HepG2 (cell line): ENCODE measurements at regions not wholly inside any gene's neighbourhood (a gene's known extent, or its start where the extent isn't known, plus 50 kb on each side); places are given as distances from the start of the nearest gene placed in this dataset.

Source experiments
- ATAC-seq: fragments of 200-7000 bp; cut with Tn5 transposase; 3 replicates; pipeline ENCODE4 v1.9.1; 2020; ENCODE audit warnings: mild to moderate bottlenecking, moderate library complexity
- BruUV-seq: library from RNA; stranded (reverse); fragments of 400-500 nt; replicated peaks from 2 replicates; lab custom pipeline; 2021; lab: Mats Ljungman, UMichigan
- CTCF ChIA-PET: fragments of 300-600 bp; formaldehyde crosslinking; extraction: SDS; loops from one replicate; lab custom pipeline; 2021; ENCODE audit warnings: low total read pairs, inconsistent platforms, low intra/inter-chr PET ratio; lab: Yijun Ruan, JAX
- POLR2A ChIA-PET: fragments of 350-600 bp; sonication (Branson Sonifier 250); formaldehyde crosslinking; loops from one replicate; lab custom pipeline; 2020; ENCODE audit warnings: antibody characterized with exemption, inconsistent platforms; lab: Yijun Ruan, JAX
- DNase-seq: peaks from one replicate; pipeline ENCODE4 v3.0.0-alpha.2; 2015; ENCODE audit warnings: low spot score
- FAIRE-seq: peaks from 3 replicates; lab custom pipeline; 2011; peaks lifted over from hg19 to GRCh38; lab: Jason Lieb, UNC
- H2AFZ ChIP-seq: one replicate; pipeline ENCODE4 v1.6.1; 2011; ENCODE audit warnings: low read length, inconsistent platforms
- H3K27ac ChIP-seq: fragments of 300-600 bp; 3 replicates; pipeline ENCODE4 v1.8.0; 2011; ENCODE audit warnings: mixed run types, mild to moderate bottlenecking, mixed read lengths, low read length, inconsistent platforms; ENCODE audit not compliant: insufficient read depth; ENCODE audit errors: extremely low read length
- H3K27me3 ChIP-seq, 2 experiments: fragments of 200-600 bp in 1 of 2; 2 replicates in 1 of 2; 3 replicates in 1 of 2; pipeline versions ENCODE4 v1.6.0 to v1.8.0; 2011; ENCODE audit warnings: low read length in 2 of 2, mild to moderate bottlenecking in 2 of 2, moderate library complexity in 2 of 2, inconsistent platforms in 1 of 2; ENCODE audit not compliant: insufficient read depth in 2 of 2, control insufficient read depth in 1 of 2
- H3K36me3 ChIP-seq, 2 experiments: fragments of 200-600 bp in 1 of 2; replicated peaks in 1 of 2; 2 replicates in 1 of 2; 3 replicates in 1 of 2; pipeline versions ENCODE4 v1.5.1 to v1.8.0; 2011; ENCODE audit warnings: low read length in 2 of 2, inconsistent platforms in 1 of 2; ENCODE audit not compliant: insufficient read depth in 2 of 2, control insufficient read depth in 1 of 2
- H3K4me1 ChIP-seq: 2 replicates; pipeline ENCODE4 v1.5.1; 2012; ENCODE audit warnings: low read length, inconsistent platforms; ENCODE audit not compliant: insufficient read depth
- H3K4me2 ChIP-seq: 2 replicates; pipeline ENCODE4 v1.6.0; 2011; ENCODE audit warnings: low read depth, low read length, inconsistent platforms
- H3K4me3 ChIP-seq, 3 experiments: fragments of 200-600 bp in 1 of 3; sonication (generic), shearing (Covaris generic) in 1 of 3; replicated peaks in 1 of 3; 2 replicates each; pipeline ENCODE4 v1.5.1; 2011 to 2016; ENCODE audit warnings: low read length in 3 of 3, inconsistent platforms in 2 of 3, low read depth in 2 of 3, mild to moderate bottlenecking in 2 of 3, control low read depth in 1 of 3, mixed read lengths in 1 of 3; ENCODE audit not compliant: insufficient read depth in 1 of 3
- H3K79me2 ChIP-seq: one replicate; pipeline ENCODE4 v1.6.1; 2011; ENCODE audit warnings: low read length, inconsistent platforms; ENCODE audit not compliant: insufficient read depth
- H3K9ac ChIP-seq: 2 replicates; pipeline ENCODE4 v1.6.0; 2011; ENCODE audit warnings: mild to moderate bottlenecking, low read depth, low read length, inconsistent platforms; ENCODE audit not compliant: insufficient read depth
- H3K9me3 ChIP-seq: 2 replicates; pipeline ENCODE4 v1.5.1; 2012; ENCODE audit warnings: mild to moderate bottlenecking, low read length
- H4K20me1 ChIP-seq: 2 replicates; pipeline ENCODE4 v1.6.0; 2011; ENCODE audit warnings: inconsistent platforms, mild to moderate bottlenecking, low read length, moderate library complexity; ENCODE audit not compliant: insufficient read depth
- ASH2L ChIP-seq: fragments of 300-600, 200-600 bp; sonication (generic); IDR thresholded peaks from 2 replicates; pipeline ENCODE4 v1.7.0; 2017; ENCODE audit warnings: low read depth, mild to moderate bottlenecking, moderate library complexity, mixed read lengths, low read length; ENCODE audit not compliant: insufficient read length
- EEA1 ChIP-seq: sonication (generic); formaldehyde crosslinking; IDR thresholded peaks from 2 replicates; pipeline ENCODE4 v1.5.1; 2020; ENCODE audit warnings: mild to moderate bottlenecking, missing genetic modification reagents, borderline replicate concordance
- FOXK2 ChIP-seq: fragments of 450-650 bp; IDR thresholded peaks from 2 replicates; pipeline ENCODE4 v1.6.1; 2016
- HCFC1 ChIP-seq: fragments of 150-350 bp; IDR thresholded peaks from 2 replicates; pipeline ENCODE4 v1.6.1; 2014; ENCODE audit warnings: low read depth, low read length
- NFAT5 ChIP-seq: sonication (generic); formaldehyde crosslinking; IDR thresholded peaks from 2 replicates; pipeline ENCODE4 v1.4.0; 2020; ENCODE audit warnings: missing genetic modification reagents
- PLRG1 ChIP-seq: fragments of 450-650 bp; conservative IDR thresholded peaks from 2 replicates; pipeline ENCODE4 v1.6.1; 2016
- RXRA ChIP-seq: sonication (generic); formaldehyde crosslinking; IDR thresholded peaks from 2 replicates; pipeline ENCODE4 v1.5.1; 2020; ENCODE audit warnings: missing genetic modification reagents
- SETDB1 ChIP-seq: sonication (generic); formaldehyde crosslinking; IDR thresholded peaks from 2 replicates; pipeline ENCODE4 v1.5.1; 2020; ENCODE audit warnings: missing genetic modification reagents, mild to moderate bottlenecking, borderline replicate concordance
- SMC3 ChIP-seq: IDR thresholded peaks from 2 replicates; pipeline ENCODE4 v1.6.1; 2011; ENCODE audit warnings: low read length, improper control_type of control experiment
- TGIF2 ChIP-seq: IDR thresholded peaks from 2 replicates; pipeline ENCODE4 v1.6.1; 2016; ENCODE audit warnings: control low read depth, missing compliant biosample characterization
- UBTF ChIP-seq: sonication (generic); formaldehyde crosslinking; IDR thresholded peaks from 2 replicates; pipeline ENCODE4 v1.4.0; 2020; ENCODE audit warnings: mild to moderate bottlenecking, missing genetic modification reagents
- ZBTB37 ChIP-seq: sonication (generic); formaldehyde crosslinking; IDR thresholded peaks from 2 replicates; pipeline ENCODE4 v1.4.0; 2020; ENCODE audit warnings: mild to moderate bottlenecking, missing genetic modification reagents
- ZFP41 ChIP-seq: sonication (generic); formaldehyde crosslinking; IDR thresholded peaks from 2 replicates; pipeline ENCODE4 v1.4.0; 2020; ENCODE audit warnings: mild to moderate bottlenecking, missing genetic modification reagents, borderline replicate concordance
- ZNF567 ChIP-seq: sonication (generic); formaldehyde crosslinking; IDR thresholded peaks from 2 replicates; pipeline ENCODE4 v1.8.1; 2023; ENCODE audit warnings: mild to moderate bottlenecking, missing genetic modification reagents, borderline replicate concordance
- ZNF607 ChIP-seq: sonication (generic); formaldehyde crosslinking; IDR thresholded peaks from 2 replicates; pipeline ENCODE4 v1.5.1; 2020; ENCODE audit warnings: missing genetic modification reagents, mild to moderate bottlenecking, borderline replicate concordance
- ZSCAN12 ChIP-seq: sonication (generic); formaldehyde crosslinking; IDR thresholded peaks from 2 replicates; pipeline ENCODE4 v1.9.0; 2021; ENCODE audit warnings: mild to moderate bottlenecking, missing genetic modification reagents
- WGBS: methylation state at CpG from one replicate; pipeline ENCODE4 v1.1.6; 2017; ENCODE audit warnings: low lambda C conversion rate; 5-methylcytosine and 5-hydroxymethylcytosine counted together
- in situ Hi-C: cut with HindIII; loops from 2 replicates; pipeline ENCODE4 v1.10.0; 2017; ENCODE audit warnings: low pct_unique_long_range_greater_than_20kb; ENCODE audit not compliant: extremely low pct_ligation_motif_present
- intact Hi-C: fragments of 100-400 bp; cut with micrococcal nuclease; formaldehyde crosslinking; loops from one replicate; pipeline ENCODE4 v1.10.0; 2022; ENCODE audit not compliant: unreplicated experiment
- TF ChIP-seq, protein P1 (sequence below): sonication (generic); formaldehyde crosslinking; conservative IDR thresholded peaks from 2 replicates; pipeline ENCODE4 v1.8.0; 2022; ENCODE audit warnings: low read depth, missing genetic modification reagents

- POLR2A ChIA-PET = no interaction called here
- no peak for FAIRE-seq
- no peak for TF ChIP-seq ZNF607 (CRISPR knock-in tag)
- TF ChIP-seq PLRG1 = no peak
- TF ChIP-seq ZSCAN12 (CRISPR knock-in tag) = no peak
- TF ChIP-seq, protein P1, sequence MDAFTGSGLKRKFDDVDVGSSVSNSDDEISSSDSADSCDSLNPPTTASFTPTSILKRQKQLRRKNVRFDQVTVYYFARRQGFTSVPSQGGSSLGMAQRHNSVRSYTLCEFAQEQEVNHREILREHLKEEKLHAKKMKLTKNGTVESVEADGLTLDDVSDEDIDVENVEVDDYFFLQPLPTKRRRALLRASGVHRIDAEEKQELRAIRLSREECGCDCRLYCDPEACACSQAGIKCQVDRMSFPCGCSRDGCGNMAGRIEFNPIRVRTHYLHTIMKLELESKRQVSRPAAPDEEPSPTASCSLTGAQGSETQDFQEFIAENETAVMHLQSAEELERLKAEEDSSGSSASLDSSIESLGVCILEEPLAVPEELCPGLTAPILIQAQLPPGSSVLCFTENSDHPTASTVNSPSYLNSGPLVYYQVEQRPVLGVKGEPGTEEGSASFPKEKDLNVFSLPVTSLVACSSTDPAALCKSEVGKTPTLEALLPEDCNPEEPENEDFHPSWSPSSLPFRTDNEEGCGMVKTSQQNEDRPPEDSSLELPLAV (CRISPR knock-in tag) = no peak
- TF ChIP-seq ZNF567 (CRISPR knock-in tag) = no peak
- TF ChIP-seq EEA1 = no peak
- TF ChIP-seq NFAT5 (CRISPR knock-in tag) = no peak
- no peak for TF ChIP-seq ZFP41 (CRISPR knock-in tag)
- no peak for TF ChIP-seq UBTF (CRISPR knock-in tag)
- no peak for TF ChIP-seq ZBTB37
- TF ChIP-seq ASH2L = no peak
- no peak for TF ChIP-seq SETDB1 (CRISPR knock-in tag)
- TF ChIP-seq TGIF2 = no peak
- TF ChIP-seq SMC3 = no peak
- TF ChIP-seq FOXK2 = no peak
- no peak for TF ChIP-seq HCFC1
- no peak for TF ChIP-seq RXRA (CRISPR knock-in tag)
Observed at GRCh38 chr10:36716291-36716690, 409.1 kb upstream of the ANKRD30A start.

More at GRCh38 chr10:36716291-36716690, 409.1 kb upstream of the ANKRD30A start:
- no TSS peak for BruUV-seq
- no peak overlapping the region for H3K27ac ChIP-seq
- no peaks in the 10 kb centered on the region for H3K4me1 ChIP-seq
- WGBS = 41% methylated on average over 2 of the region's 2 CpGs
- H2AFZ ChIP-seq = no peak overlapping the region
- ATAC-seq = no peak
- intact Hi-C loops = no loop called here
- H4K20me1 ChIP-seq = no peaks in the 10 kb centered on the region
- H3K79me2 ChIP-seq = no peaks in the 10 kb centered on the region
- H3K27me3 ChIP-seq = no peaks in the 10 kb centered on the region
- DNase-seq = no peak
- in situ Hi-C loops = no loop called here
- no peaks in the 10 kb centered on the region for H3K9me3 ChIP-seq
- no peak overlapping the region for H3K4me2 ChIP-seq
- H3K9ac ChIP-seq = no peak overlapping the region
- no peak overlapping the region for H3K4me3 ChIP-seq
- no peaks in the 10 kb centered on the region for H3K36me3 ChIP-seq
- CTCF ChIA-PET = no interaction called here
